ENCODE measurements at regions not wholly inside any gene's neighbourhood (a gene's known extent, or its start where the extent isn't known, plus 50 kb on each side); places are given as distances from the start of the nearest gene placed in this dataset.
"Not testable (repeated sequence)": the region's sequence is repeated elsewhere in the genome, so short reads cannot be mapped to it uniquely, and the experiment has no call there.

- no peak for DNase-seq
These were observed 425.9 kb upstream of the ACO1 start for GRCh38 chr9:31958572-31958971.

- DNase-seq = no peak
These were observed 414.9 kb upstream of the ACO1 start for GRCh38 chr9:31969552-31969951.

GRCh38 chr9:31983895-31984294, 400.5 kb upstream of the ACO1 start:
- no peak for DNase-seq

- no peak for DNase-seq
These were observed 388.1 kb upstream of the ACO1 start for GRCh38 chr9:31996331-31996730.

- DNase-seq = no peak
These were observed 379.9 kb upstream of the ACO1 start for GRCh38 chr9:32004431-32005076.

GRCh38 chr9:32010322-32010721, 374.1 kb upstream of the ACO1 start:
- DNase-seq = no peak

- DNase-seq = no peak
These were observed 373.4 kb upstream of the ACO1 start for GRCh38 chr9:32011049-32011448.

GRCh38 chr9:32015795-32016194, 368.6 kb upstream of the ACO1 start:
- DNase-seq = no peak

- no peak for DNase-seq
These were observed 338.9 kb upstream of the ACO1 start for GRCh38 chr9:32045513-32045912.

GRCh38 chr9:32067261-32067660, 317.2 kb upstream of the ACO1 start:
- DNase-seq = no peak

- DNase-seq = no peak
These were observed 315.2 kb upstream of the ACO1 start for GRCh38 chr9:32069169-32069813.

- no peak for DNase-seq
These were observed 314.5 kb upstream of the ACO1 start for GRCh38 chr9:32069969-32070368.

- no peak for DNase-seq
These were observed 311.9 kb upstream of the ACO1 start for GRCh38 chr9:32072570-32072969.

- no peak for DNase-seq
These were observed 292.4 kb upstream of the ACO1 start for GRCh38 chr9:32092031-32092430.

- DNase-seq = no peak
These were observed 267.2 kb upstream of the ACO1 start for GRCh38 chr9:32117291-32117690.

GRCh38 chr9:32128546-32128945, 255.9 kb upstream of the ACO1 start:
- DNase-seq = no peak

- not testable (repeated sequence) for DNase-seq
These were observed 253.7 kb upstream of the ACO1 start for GRCh38 chr9:32130709-32131108.

GRCh38 chr9:32136700-32137339, 247.6 kb upstream of the ACO1 start:
- no peak for DNase-seq

GRCh38 chr9:32142074-32142473, 242.4 kb upstream of the ACO1 start:
- no peak for DNase-seq

GRCh38 chr9:32148553-32148952, 235.9 kb upstream of the ACO1 start:
- DNase-seq = not testable (repeated sequence)

- DNase-seq = no peak
These were observed 223.2 kb upstream of the ACO1 start for GRCh38 chr9:32161209-32161608.

GRCh38 chr9:32161720-32162119, 222.7 kb upstream of the ACO1 start:
- DNase-seq = no peak

GRCh38 chr9:32166316-32166715, 218.1 kb upstream of the ACO1 start:
- not testable (repeated sequence) for DNase-seq

- DNase-seq = no peak
These were observed 213.1 kb upstream of the ACO1 start for GRCh38 chr9:32171339-32171738.

Measured in T-helper 9 cell (primary cell).